H9 (cell line): ENCODE measurements at regions not wholly inside any gene's neighbourhood (a gene's known extent, or its start where the extent isn't known, plus 50 kb on each side); places are given as distances from the start of the nearest gene placed in this dataset.

ENCODE experiments used
- DNase-seq: peaks from one replicate; pipeline ENCODE4 v3.0.0-alpha.2; 2017
- H2AFZ ChIP-seq: one replicate; pipeline ENCODE4 v1.6.1; 2013; ENCODE audit warnings: mild to moderate bottlenecking, low read length, control low read depth, moderate library complexity
- H2AK5ac ChIP-seq: 2 replicates; pipeline ENCODE4 v1.6.1; 2013; ENCODE audit warnings: low read length, control low read depth, mixed read lengths; ENCODE audit not compliant: insufficient read length
- H2BK120ac ChIP-seq: one replicate; pipeline ENCODE4 v1.6.1; 2013; ENCODE audit warnings: low read depth, mild to moderate bottlenecking, low read length, control low read depth, inconsistent platforms; ENCODE audit not compliant: poor library complexity, severe bottlenecking
- H2BK12ac ChIP-seq: 2 replicates; pipeline ENCODE4 v1.6.1; 2013; ENCODE audit warnings: low read length, control low read depth, mixed read lengths, low read depth; ENCODE audit not compliant: insufficient read length
- H2BK15ac ChIP-seq: 2 replicates; pipeline ENCODE4 v1.6.1; 2013; ENCODE audit warnings: low read depth, low read length, control low read depth
- H2BK20ac ChIP-seq: one replicate; pipeline ENCODE4 v1.6.1; 2013; ENCODE audit warnings: low read depth, mild to moderate bottlenecking, low read length, control low read depth, inconsistent platforms; ENCODE audit not compliant: poor library complexity, severe bottlenecking
- H2BK5ac ChIP-seq: 2 replicates; pipeline ENCODE4 v1.6.1; 2013; ENCODE audit warnings: low read length, control low read depth, mixed read lengths; ENCODE audit not compliant: insufficient read length
- H3K14ac ChIP-seq: 2 replicates; pipeline ENCODE4 v1.6.1; 2013; ENCODE audit warnings: low read length, control low read depth; ENCODE audit not compliant: insufficient read depth
- H3K18ac ChIP-seq: 2 replicates; pipeline ENCODE4 v1.6.1; 2013; ENCODE audit warnings: low read depth, mild to moderate bottlenecking, mixed read lengths, low read length, control low read depth; ENCODE audit not compliant: insufficient read length
- H3K23ac ChIP-seq: 2 replicates; pipeline ENCODE4 v1.6.1; 2013; ENCODE audit warnings: low read length, control low read depth, mixed read lengths, low read depth; ENCODE audit not compliant: insufficient read length
- H3K23me2 ChIP-seq: 2 replicates; pipeline ENCODE4 v1.6.1; 2013; ENCODE audit warnings: low read depth, mild to moderate bottlenecking, mixed read lengths, low read length, control low read depth; ENCODE audit not compliant: insufficient read length, poor library complexity, severe bottlenecking
- H3K27ac ChIP-seq: 2 replicates; pipeline ENCODE4 v1.5.1; 2013; ENCODE audit warnings: low read length, control low read depth, mixed read lengths, low read depth; ENCODE audit not compliant: insufficient read length
- H3K27me3 ChIP-seq: 2 replicates; pipeline ENCODE4 v1.6.1; 2013; ENCODE audit warnings: low read length, control low read depth, inconsistent platforms; ENCODE audit not compliant: insufficient read depth
- H3K4ac ChIP-seq: 2 replicates; pipeline ENCODE4 v1.6.1; 2013; ENCODE audit warnings: low read depth, mild to moderate bottlenecking, control low read depth, inconsistent platforms, low read length, moderate library complexity
- H3K4me1 ChIP-seq: 2 replicates; pipeline ENCODE4 v1.6.1; 2013; ENCODE audit warnings: low read length, control low read depth, inconsistent platforms; ENCODE audit not compliant: insufficient read depth
- H3K4me2 ChIP-seq: 2 replicates; pipeline ENCODE4 v1.6.1; 2013; ENCODE audit warnings: low read length, control low read depth, mixed read lengths; ENCODE audit not compliant: insufficient read length, insufficient read depth
- H3K56ac ChIP-seq: 2 replicates; pipeline ENCODE4 v1.6.1; 2013; ENCODE audit warnings: low read depth, mild to moderate bottlenecking, mixed read lengths, low read length, control low read depth; ENCODE audit not compliant: insufficient read length
- H3K79me1 ChIP-seq: 2 replicates; pipeline ENCODE4 v1.6.1; 2013; ENCODE audit warnings: low read depth, mild to moderate bottlenecking, moderate library complexity, low read length, control low read depth, inconsistent platforms; ENCODE audit not compliant: insufficient read depth, poor library complexity, severe bottlenecking
- H3K79me2 ChIP-seq: 2 replicates; pipeline ENCODE4 v1.6.1; 2013; ENCODE audit warnings: low read length, control low read depth, inconsistent platforms; ENCODE audit not compliant: insufficient read depth
- H3K9ac ChIP-seq: 2 replicates; pipeline ENCODE4 v1.6.1; 2013; ENCODE audit warnings: low read length, control low read depth, mixed read lengths; ENCODE audit not compliant: insufficient read length; ENCODE audit errors: extremely low read depth
- H3K9me3 ChIP-seq: one replicate; pipeline ENCODE4 v1.6.1; 2013; ENCODE audit warnings: low read depth, low read length, inconsistent platforms; ENCODE audit not compliant: control insufficient read depth
- H3T11ph ChIP-seq: one replicate; pipeline ENCODE4 v1.6.1; 2013; ENCODE audit warnings: mild to moderate bottlenecking, low read length, control low read depth, inconsistent platforms
- H4K20me1 ChIP-seq: one replicate; pipeline ENCODE4 v1.6.1; 2013; ENCODE audit not compliant: control insufficient read depth, insufficient read length, insufficient read depth
- H4K5ac ChIP-seq: 2 replicates; pipeline ENCODE4 v1.6.1; 2013; ENCODE audit warnings: low read depth, mild to moderate bottlenecking, mixed read lengths, low read length, control low read depth; ENCODE audit not compliant: insufficient read length
- H4K8ac ChIP-seq: replicated peaks from 2 replicates; pipeline ENCODE4 v1.6.1; 2013; ENCODE audit warnings: low read length, control low read depth, mixed read lengths, low read depth; ENCODE audit not compliant: insufficient read length
- H4K91ac ChIP-seq: 2 replicates; pipeline ENCODE4 v1.6.1; 2013; ENCODE audit warnings: low read depth, mild to moderate bottlenecking, moderate library complexity, mixed read lengths, low read length, control low read depth; ENCODE audit not compliant: insufficient read length
- H3K27ac Mint-ChIP-seq, 3 experiments: 2 replicates in 2 of 3; 3 replicates in 1 of 3; pipeline ENCODE4 v1.8.0; 2020 to 2021; ENCODE audit warnings: mixed read lengths in 3 of 3, mild to moderate bottlenecking in 1 of 3, moderate library complexity in 1 of 3
- H3K27me3 Mint-ChIP-seq: 2 replicates; pipeline ENCODE4 v1.8.0; 2021; ENCODE audit warnings: low read depth, mild to moderate bottlenecking, moderate library complexity, mixed read lengths
- H3K36me3 Mint-ChIP-seq, 3 experiments: 2 replicates in 2 of 3; 3 replicates in 1 of 3; pipeline ENCODE4 v1.8.0; 2020 to 2021; ENCODE audit warnings: low read depth in 3 of 3, mixed read lengths in 3 of 3; ENCODE audit not compliant: insufficient read depth in 1 of 3
- H3K4me1 Mint-ChIP-seq, 2 experiments: 2 replicates each; pipeline ENCODE4 v1.8.0; 2020; ENCODE audit warnings: mixed read lengths in 2 of 2
- H3K4me3 Mint-ChIP-seq, 2 experiments: 2 replicates in 1 of 2; 3 replicates in 1 of 2; pipeline ENCODE4 v1.8.0; 2020 to 2021; ENCODE audit warnings: mild to moderate bottlenecking in 2 of 2, mixed read lengths in 2 of 2, moderate library complexity in 1 of 2
- H3K9me3 Mint-ChIP-seq, 2 experiments: 2 replicates in 1 of 2; 3 replicates in 1 of 2; pipeline ENCODE4 v1.8.0; 2020; ENCODE audit warnings: mild to moderate bottlenecking in 2 of 2, mixed read lengths in 2 of 2, moderate library complexity in 1 of 2
- WGBS: extraction: QIAGEN DNeasy Blood & Tissue Kit; methylation state at CpG from one replicate; pipeline ENCODE4 v1.1.7; 2013; ENCODE audit warnings: missing lambda C conversion rate, low lambda C conversion rate, mixed read lengths; ENCODE audit not compliant: insufficient read length; ENCODE audit errors: extremely low coverage; 5-methylcytosine and 5-hydroxymethylcytosine counted together
- TF ChIP-seq, protein P1 (sequence below): fragments of 200-600 bp; sonication (generic); conservative IDR thresholded peaks from 3 replicates; pipeline ENCODE4 v1.8.0; 2021; ENCODE audit warnings: antibody characterized with exemption, mild to moderate bottlenecking

DNA sequence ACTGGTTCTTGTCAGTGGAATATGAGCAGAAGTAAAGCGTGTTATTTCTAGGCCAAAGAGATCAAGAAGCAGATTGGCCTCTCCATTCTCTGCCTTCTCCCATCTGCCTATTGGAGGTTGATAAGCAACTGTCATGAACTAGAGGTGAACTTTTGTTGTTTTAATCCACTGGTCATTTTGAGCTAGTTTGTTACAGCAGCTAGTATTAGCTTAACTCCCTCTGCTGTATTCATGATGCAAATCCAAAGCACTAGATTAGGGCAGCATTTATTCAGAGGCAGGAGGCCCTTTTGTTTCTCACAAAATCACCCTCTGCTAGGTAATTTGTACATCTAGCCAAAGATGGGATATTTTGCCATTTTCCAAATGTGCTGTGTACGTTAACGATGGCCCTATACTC, 97.3 kb upstream of the DPT start:
- Histone ChIP-seq H3T11ph (no peak overlapping the region), H2AK5ac (no peak overlapping the region), H3K56ac (no peak overlapping the region), H3K23ac (no peak overlapping the region), H4K5ac (no peak overlapping the region), H2BK120ac (no peak overlapping the region), H3K14ac (no peak overlapping the region), H3K79me1 (no peaks in the 10 kb centered on the region), H2BK5ac (no peak overlapping the region), H4K20me1 (no peaks in the 10 kb centered on the region), H3K4me1 (no peaks in the 10 kb centered on the region), H4K8ac (no peak overlapping the region), H3K9me3 (no peaks in the 10 kb centered on the region), H2BK20ac (no peak overlapping the region), H4K91ac (no peak overlapping the region), H2BK12ac (no peak overlapping the region), H3K4me2 (no peak overlapping the region), H3K79me2 (no peaks in the 10 kb centered on the region), H3K9ac (no peak overlapping the region), H2AFZ (no peak overlapping the region), H3K27ac (no peak overlapping the region), H3K4ac (no peak overlapping the region), H2BK15ac (no peak overlapping the region), H3K18ac (no peak overlapping the region), H3K27me3 (no peaks in the 10 kb centered on the region), H3K23me2 (no peaks in the 10 kb centered on the region)
- H3K9me3 Mint-ChIP-seq, result peaks cover 0 to 3% of the 10 kb centered on the region in 2 experiments; a peak in 2 of 5 replicates
- H3K36me3 Mint-ChIP-seq, result peaks cover 0 to 4% (median 0%) of the 10 kb centered on the region in 3 experiments; a peak in 1 of 7 replicates
- DNase-seq, result no peak
- no CpG with 5 or more reads among the region's 3 CpGs for WGBS
- no peak overlapping the region for H3K27ac Mint-ChIP-seq
- TF ChIP-seq, protein P1, sequence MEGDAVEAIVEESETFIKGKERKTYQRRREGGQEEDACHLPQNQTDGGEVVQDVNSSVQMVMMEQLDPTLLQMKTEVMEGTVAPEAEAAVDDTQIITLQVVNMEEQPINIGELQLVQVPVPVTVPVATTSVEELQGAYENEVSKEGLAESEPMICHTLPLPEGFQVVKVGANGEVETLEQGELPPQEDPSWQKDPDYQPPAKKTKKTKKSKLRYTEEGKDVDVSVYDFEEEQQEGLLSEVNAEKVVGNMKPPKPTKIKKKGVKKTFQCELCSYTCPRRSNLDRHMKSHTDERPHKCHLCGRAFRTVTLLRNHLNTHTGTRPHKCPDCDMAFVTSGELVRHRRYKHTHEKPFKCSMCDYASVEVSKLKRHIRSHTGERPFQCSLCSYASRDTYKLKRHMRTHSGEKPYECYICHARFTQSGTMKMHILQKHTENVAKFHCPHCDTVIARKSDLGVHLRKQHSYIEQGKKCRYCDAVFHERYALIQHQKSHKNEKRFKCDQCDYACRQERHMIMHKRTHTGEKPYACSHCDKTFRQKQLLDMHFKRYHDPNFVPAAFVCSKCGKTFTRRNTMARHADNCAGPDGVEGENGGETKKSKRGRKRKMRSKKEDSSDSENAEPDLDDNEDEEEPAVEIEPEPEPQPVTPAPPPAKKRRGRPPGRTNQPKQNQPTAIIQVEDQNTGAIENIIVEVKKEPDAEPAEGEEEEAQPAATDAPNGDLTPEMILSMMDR, result no peak
- peaks cover 16 to 21% of the 10 kb centered on the region in 2 experiments for H3K4me1 Mint-ChIP-seq
- H3K27me3 Mint-ChIP-seq, result no peaks in the 10 kb centered on the region
- no peak overlapping the region for H3K4me3 Mint-ChIP-seq
